NT2/D1 (cell line): ENCODE measurements at regions not wholly inside any gene's neighbourhood (a gene's known extent, or its start where the extent isn't known, plus 50 kb on each side); places are given as distances from the start of the nearest gene placed in this dataset.

Experiments used
- SUZ12 ChIP-seq: IDR thresholded peaks from 2 replicates; pipeline ENCODE4 v1.6.1; 2011; ENCODE audit not compliant: insufficient read length, insufficient read depth; ENCODE audit errors: extremely low read depth
- YY1 ChIP-seq: IDR thresholded peaks from 2 replicates; pipeline ENCODE4 v1.6.1; 2011; ENCODE audit not compliant: insufficient read length, insufficient read depth
- ZNF274 ChIP-seq: IDR thresholded peaks from 2 replicates; pipeline ENCODE4 v1.6.1; 2011; ENCODE audit warnings: mild to moderate bottlenecking, low read depth, low read length

- TF ChIP-seq ZNF274 (no peak), YY1 (no peak), SUZ12 (no peak)
These were observed 448.4 kb upstream of the MANEA start for GRCh38 chr6:95128947-95129346.
